K562 (cell line): ENCODE measurements at regions not wholly inside any gene's neighbourhood (a gene's known extent, or its start where the extent isn't known, plus 50 kb on each side); places are given as distances from the start of the nearest gene placed in this dataset.

Experiments
- CREM ChIP-seq: IDR thresholded peaks from 2 replicates; pipeline ENCODE4 v1.6.1; 2014; ENCODE audit warnings: antibody characterized with exemption, low read depth
- CTCF ChIP-seq, 3 experiments: IDR thresholded peaks in 2 of 3; conservative IDR thresholded peaks in 1 of 3; 2 replicates each; pipeline ENCODE4 v1.5.1; 2011 to 2012; ENCODE audit warnings: low read length in 3 of 3, mild to moderate bottlenecking in 3 of 3, control low read depth in 2 of 3, improper control_type of control experiment in 1 of 3, inconsistent platforms in 1 of 3, low read depth in 1 of 3, mixed read lengths in 1 of 3, moderate library complexity in 1 of 3; ENCODE audit not compliant: insufficient read depth in 2 of 3
- EZH2 ChIP-seq: IDR thresholded peaks from 2 replicates; pipeline ENCODE4 v1.6.1; 2012; ENCODE audit warnings: low read depth, mild to moderate bottlenecking, inconsistent platforms, low read length, borderline replicate concordance
- FOXK1 ChIP-seq: sonication (generic); formaldehyde crosslinking; IDR thresholded peaks from 2 replicates; pipeline ENCODE4 v1.8.0; 2022; ENCODE audit warnings: missing genetic modification reagents, mild to moderate bottlenecking, borderline replicate concordance
- GTF2E2 ChIP-seq: fragments of 200-800 bp; sonication (Bioruptor generic); IDR thresholded peaks from 2 replicates; pipeline ENCODE4 v1.6.1; 2016; ENCODE audit warnings: missing genetic modification characterization, missing compliant biosample characterization
- MTA2 ChIP-seq: fragments of 450-650 bp; IDR thresholded peaks from 2 replicates; pipeline ENCODE4 v1.6.1; 2016; ENCODE audit warnings: low read depth
- POLR2A ChIP-seq: fragments of 450-650 bp; conservative IDR thresholded peaks from 2 replicates; pipeline ENCODE4 v1.6.1; 2016
- REST ChIP-seq, 2 experiments: fragments of 450-650 bp; formaldehyde crosslinking in 1 of 2; IDR thresholded peaks; 2 replicates each; pipeline versions ENCODE4 v1.4.0 to v1.6.1; 2014 to 2020; ENCODE audit warnings: mild to moderate bottlenecking in 2 of 2, borderline replicate concordance in 1 of 2, low read depth in 1 of 2
- SIRT6 ChIP-seq: IDR thresholded peaks from one replicate; pipeline ENCODE4 v1.6.1; 2012; ENCODE audit warnings: low read depth, mild to moderate bottlenecking, control low read depth, inconsistent platforms, low read length, moderate library complexity
- TCF7 ChIP-seq: sonication (generic); IDR thresholded peaks from 2 replicates; pipeline ENCODE4 v1.6.1; 2016; ENCODE audit warnings: antibody characterized with exemption, borderline replicate concordance
- ZNF146 ChIP-seq: IDR thresholded peaks from one replicate; pipeline ENCODE4 v1.6.1; 2018; ENCODE audit warnings: missing compliant biosample characterization; ENCODE audit not compliant: unreplicated experiment
- ZNF282 ChIP-seq: sonication (generic); formaldehyde crosslinking; IDR thresholded peaks from 2 replicates; pipeline ENCODE4 v1.8.1; 2023; ENCODE audit warnings: missing genetic modification reagents

GRCh38 chr4:15186806-15187205 is 184.5 kb downstream of the CPEB2 start:
- TF ChIP-seq ZNF146 (CRISPR knock-in tag) (no peak), GTF2E2 (tag) (no peak), POLR2A (no peak), SIRT6 (no peak), EZH2 (no peak), REST (IDR thresholded peaks at IDR 0.05; ENCODE audit: borderline replicate concordance) (no peak), REST (CRISPR knock-in tag; IDR thresholded peaks at IDR 0.05; ENCODE audit: low read depth) (no peak), FOXK1 (no peak), ZNF282 (CRISPR knock-in tag) (no peak), CTCF (IDR thresholded peaks at IDR 0.05 in 2 of 3, conservative IDR thresholded peaks at IDR 0.05 in 1 of 3; ENCODE audit: insufficient read depth in 2 of 3, low read depth in 1 of 3, low read length in 3 of 3) (no peak), TCF7 (no peak), CREM (no peak), MTA2 (no peak)
